ENCODE measurements at regions not wholly inside any gene's neighbourhood (a gene's known extent, or its start where the extent isn't known, plus 50 kb on each side); places are given as distances from the start of the nearest gene placed in this dataset.

DNA sequence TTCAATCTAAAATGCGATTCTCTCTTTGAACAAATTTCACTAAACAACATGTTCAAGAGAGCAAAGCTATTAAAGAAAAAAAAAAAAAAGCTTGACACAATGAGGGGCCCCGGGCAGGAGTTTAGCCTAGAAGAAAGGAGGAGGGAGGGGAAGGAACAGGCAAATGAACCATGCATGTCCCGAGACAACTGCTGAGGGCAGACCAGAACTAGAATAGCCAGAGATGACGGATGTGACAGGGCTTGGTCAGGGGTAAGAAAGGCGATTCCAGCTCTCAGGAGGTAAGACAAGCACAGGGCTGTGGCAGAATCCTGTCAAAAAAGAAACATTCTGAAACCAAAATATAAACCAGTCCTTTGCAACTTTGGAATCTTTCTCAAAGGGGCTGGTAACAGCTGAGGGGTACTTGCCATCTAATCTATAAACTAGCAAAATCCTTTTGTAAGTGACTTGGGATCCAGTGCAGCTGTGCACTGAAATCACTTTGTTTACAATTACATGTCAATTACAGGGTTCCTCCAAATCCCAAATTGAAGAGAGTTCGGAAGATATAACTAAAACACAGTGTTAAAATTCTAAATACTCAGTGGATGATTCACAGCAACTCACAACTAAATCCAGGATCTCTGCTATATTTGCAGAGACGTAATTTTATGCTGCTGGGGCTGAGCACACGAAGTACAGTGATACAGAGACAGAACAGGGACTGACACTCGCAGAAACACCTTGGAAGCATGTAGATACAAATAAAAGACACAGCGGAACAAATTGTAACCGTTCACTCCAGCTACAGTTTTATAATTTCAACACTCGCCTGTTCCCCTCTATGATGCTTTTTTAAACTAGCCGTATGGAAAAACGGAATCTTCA is 567.4 kb upstream of the ZFHX3 start:
- FAIRE-seq, result no peak

DNA sequence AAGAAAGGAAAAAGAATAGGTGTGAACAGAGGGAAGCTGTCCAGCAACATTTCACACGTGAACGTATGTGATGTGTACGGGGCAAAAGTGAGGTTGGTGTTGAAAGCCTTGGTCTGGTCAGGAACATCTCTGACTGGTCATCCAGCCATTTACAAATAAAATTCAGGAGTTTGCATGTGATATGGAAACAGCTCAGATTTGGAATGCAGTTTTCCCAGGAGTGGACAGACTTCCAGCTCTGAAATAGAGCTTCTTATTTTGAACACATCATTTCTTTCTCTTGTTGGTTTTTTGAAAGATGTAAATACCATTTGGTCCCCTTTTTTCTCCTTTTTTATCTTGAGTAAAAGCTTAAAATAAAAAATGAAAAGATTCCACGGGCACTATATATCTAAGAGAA is 566.2 kb upstream of the ZFHX3 start:
- no peak for DNase-seq (ENCODE audit: insufficient read length, low spot score)
- no peak for FAIRE-seq

More for the DNA sequence above, 567.4 kb upstream of the ZFHX3 start:
- no peak for DNase-seq (ENCODE audit: insufficient read length, low spot score)

DNA sequence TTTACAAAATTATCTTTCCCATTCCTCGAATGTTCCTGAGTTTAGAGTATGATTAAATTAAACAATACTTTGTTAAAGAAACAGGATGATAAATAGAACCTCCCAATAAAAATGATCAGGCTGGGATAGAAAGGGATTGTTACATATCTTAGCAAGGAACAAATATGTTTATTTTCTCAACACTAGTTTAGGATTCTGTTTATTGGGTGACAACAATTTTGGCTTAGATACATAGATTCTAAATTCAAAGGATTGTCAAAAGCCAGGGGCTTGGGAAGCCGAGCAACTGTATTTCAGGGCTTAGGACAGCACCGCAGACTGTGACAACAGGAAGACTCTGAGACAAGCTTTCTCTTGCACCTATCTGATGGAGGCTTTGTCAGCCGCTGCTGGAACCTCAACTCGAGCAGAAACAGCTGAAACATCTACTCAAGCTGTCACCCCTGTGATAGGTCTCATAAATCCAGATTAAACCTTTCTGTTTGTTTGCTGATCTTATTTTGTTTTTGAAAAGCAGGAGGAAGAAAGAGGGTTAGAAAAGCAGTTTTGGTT is 562.8 kb upstream of the ZFHX3 start:
- DNase-seq (ENCODE audit: insufficient read length, low spot score), result no peak
- FAIRE-seq, result no peak

DNA sequence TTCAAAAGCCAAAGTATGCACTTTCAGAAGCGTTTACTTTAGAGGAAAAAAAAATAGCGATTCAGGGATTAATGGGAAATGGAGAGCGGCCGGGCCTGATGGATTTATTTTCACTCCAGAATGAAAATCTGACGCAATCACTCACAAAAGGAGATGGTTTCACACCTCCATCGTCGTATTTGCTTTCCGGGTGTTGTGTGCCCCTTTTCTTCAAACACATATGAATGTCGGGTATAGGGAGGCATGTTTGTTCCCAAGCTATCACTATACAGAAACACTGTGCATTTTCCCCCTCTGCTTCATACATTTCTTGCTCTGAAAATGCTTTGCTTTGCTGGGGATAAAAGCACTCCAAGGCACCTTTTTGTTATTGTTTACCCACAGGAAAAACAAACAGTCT is 562.2 kb upstream of the ZFHX3 start:
- DNase-seq (ENCODE audit: insufficient read length, low spot score) (no peak), FAIRE-seq (no peak)

DNA sequence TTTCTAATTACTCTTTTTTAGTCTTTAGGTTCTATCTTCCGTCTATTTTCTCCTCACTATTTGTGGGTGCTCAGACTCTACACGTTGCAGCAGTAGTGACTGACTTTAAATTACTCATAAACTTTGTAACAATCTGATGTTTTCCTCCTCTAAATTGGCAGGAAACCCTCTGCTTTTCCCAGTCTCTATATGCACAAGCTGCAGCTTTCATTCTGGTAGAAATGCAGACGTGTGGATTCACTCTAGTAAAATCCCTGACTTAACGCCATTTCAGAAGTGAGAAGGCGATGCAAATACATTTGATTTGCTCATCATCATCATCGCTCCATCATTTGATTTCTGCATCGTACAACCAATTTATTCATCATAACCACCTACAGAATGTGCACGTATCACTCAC is 561.0 kb upstream of the ZFHX3 start:
- no peak for FAIRE-seq
- DNase-seq (ENCODE audit: insufficient read length, low spot score), result no peak

DNA sequence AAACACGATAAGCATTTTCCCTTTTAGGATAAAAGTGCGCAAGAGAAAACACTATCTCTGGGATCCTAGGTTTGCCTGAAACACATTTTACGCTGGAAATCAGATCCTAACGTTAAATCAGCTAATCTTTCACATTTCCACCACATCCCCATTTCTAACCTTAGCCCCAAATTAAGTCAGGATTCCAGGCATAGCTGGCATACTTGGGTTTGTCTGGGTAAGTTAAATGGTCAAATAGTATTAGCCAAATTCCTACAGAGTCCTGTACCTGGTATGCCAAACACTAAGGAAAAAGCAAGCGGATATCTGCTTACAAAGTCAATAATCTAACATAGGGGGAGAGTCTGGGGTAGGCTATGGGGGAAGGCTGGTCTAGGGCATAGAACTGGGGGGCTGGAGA is 557.4 kb upstream of the ZFHX3 start:
- no peak for DNase-seq (ENCODE audit: insufficient read length, low spot score)
- FAIRE-seq, result no peak

DNA sequence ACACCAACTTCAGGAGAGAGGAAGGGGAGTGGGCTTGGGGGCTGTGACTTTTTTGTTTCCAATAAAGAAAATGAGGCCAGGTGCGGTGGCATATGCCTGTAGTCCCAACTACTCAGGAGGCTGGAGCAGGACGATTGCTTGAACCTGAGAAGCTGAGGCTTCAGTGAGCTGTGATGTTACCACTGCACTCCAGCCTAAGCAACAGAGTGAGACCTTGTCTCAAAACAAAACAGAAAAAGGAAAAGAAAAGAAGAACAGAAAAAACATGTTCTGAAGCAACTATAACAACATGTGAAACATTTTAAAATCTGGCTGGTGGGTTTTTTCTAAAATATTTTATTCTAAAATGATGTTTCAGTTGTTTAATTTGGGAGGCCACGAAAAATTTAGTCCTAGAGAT is 554.0 kb upstream of the ZFHX3 start:
- no peak for DNase-seq (ENCODE audit: insufficient read length, low spot score)
- FAIRE-seq, result no peak

DNA sequence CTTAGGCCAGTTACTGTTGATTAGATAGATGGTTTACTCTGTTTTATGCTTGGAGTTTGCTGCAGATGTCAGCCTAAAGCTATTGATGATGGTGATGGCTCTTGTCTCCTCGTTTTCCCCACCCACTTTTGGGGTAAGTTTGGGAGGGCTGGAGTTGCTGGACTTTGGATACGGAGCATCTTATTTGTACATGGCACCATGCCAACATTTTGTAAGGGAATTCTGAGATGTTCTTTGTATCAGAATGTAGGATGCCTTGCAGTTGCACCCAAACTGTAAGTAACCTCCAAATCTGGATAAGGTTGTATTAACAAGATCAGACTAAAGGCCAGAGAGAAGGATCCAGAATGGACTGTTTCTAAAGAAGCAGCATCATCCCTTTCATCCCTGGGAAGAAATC is 551.9 kb upstream of the ZFHX3 start:
- no peak for FAIRE-seq
- DNase-seq (ENCODE audit: insufficient read length, low spot score), result no peak

DNA sequence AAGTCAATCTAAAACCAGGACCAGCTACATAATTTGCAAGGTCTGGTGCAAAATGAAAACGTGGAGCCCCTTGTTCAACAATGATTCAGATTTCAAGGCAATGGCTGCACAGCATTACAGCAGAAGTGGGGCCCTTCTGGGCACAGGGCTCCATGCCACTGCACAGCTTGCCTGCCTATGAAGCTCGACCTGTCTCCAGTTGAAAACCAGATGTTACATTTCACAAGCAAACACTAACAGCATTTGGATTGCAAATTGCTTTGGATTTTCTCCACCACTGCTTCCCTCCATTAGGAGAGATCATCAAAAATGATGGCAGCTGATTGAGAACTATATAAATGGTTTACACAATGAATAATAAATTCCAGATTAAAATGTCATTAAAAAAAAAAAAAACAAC is 551.4 kb upstream of the ZFHX3 start:
- FAIRE-seq (no peak), DNase-seq (ENCODE audit: insufficient read length, low spot score) (no peak)

DNA sequence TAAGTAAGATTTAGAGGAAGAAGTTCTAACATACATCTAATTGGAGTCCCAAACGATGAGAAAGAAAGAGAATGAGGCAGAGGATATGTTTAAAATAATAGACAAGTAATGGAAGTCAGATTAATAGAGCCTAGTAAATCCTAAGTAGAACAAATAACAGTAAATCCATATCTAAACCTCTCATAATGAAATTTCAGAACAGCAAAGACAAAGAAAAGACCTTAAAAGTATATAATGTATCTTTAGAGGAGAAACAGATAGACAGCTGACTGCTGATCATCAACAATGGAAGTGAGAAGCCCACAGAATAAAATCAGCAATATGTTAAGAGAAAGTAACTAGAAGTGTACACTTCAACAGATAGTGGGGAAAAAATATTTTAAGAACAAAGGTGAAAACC is 536.2 kb upstream of the ZFHX3 start:
- DNase-seq (ENCODE audit: insufficient read length, low spot score), result no peak
- FAIRE-seq, result no peak

DNA sequence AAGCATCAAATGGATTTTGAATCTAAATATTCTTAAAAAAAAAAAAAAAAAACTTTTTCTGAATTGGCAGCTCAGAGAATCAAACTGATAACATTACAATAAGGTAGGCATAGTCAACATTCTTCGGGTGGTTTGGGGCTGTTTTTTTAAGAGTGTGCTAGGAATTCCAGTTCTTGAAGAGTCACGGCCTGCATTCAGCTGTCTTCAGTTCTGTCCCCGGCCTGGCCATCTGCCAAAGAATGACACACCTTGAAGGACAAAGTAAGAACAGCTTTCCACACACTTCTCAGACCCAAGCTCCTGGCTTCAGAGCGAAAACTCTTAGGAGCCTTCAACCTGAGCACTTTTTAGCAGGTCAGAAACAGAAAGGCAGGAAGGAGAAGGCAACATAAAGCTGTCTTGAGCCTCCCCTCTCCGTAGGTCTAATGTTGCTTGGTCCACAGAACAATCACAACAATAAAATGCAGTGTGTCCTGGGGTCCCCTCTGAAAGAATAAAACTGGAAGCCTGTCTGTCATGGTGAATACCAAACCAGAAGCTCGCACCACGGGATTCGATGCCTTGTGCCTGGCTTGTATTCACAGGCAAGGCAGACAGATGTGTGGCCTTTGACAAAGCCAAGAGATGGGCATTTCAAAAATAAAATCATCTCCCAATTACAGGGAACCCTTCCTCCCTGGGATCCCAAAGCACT is 524.4 kb upstream of the ZFHX3 start:
- no peak for DNase-seq (ENCODE audit: insufficient read length, low spot score)
- no peak for FAIRE-seq

DNA sequence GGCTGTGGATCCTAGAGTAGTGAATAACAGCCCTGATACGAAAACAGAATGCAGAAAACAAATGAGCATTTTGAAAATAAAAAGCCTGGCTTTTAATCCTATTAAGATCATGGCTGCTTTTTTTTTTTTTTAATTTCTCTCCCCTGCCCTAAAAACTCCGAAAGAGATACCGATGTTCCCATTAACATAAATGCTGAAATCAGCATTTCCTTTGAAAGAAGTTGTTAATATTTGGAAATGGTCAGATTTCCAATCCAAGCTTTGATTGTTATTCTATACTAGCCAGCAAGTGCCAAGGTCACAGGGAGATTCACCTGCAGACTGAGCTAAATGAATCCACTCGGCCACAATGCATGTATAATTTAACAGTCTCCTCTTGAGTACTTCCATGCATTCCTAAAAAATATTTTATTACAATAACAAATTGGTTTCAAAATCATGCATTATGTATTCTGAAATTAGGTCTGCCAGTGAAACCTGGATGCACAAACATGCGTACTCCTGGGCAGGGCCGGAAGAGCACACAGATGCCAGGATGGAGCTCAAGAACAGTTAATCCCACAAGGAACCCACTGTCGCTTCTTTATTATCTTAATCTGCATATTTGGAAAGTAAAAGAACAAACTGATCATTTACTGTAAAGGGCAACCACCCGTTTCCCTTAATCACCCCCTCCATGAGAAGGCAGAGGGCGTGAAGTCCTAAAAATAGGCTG is 521.5 kb upstream of the ZFHX3 start:
- no peak for FAIRE-seq

DNA sequence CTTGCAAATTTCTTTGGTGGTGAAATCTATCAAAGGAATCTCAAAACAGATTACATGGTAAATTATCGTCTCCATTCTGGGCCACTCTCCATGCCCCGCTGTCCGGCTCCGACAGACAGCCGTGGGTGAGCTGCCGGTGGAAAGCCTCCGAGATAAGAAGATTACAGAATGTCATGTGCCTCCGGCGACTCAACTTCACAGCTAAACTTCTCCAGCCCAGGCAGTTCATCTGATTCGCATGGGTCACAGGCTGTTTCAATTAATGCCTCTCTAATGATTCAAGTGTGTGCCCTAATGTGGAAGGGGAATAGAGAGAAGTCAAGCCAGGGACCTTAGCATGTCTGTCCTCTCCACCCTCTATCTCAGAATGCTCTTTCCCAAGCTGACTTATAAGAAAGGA is 520.8 kb upstream of the ZFHX3 start:
- DNase-seq (ENCODE audit: insufficient read length, low spot score) (no peak), FAIRE-seq (no peak)

More for the DNA sequence above, 521.5 kb upstream of the ZFHX3 start:
- no peak for DNase-seq (ENCODE audit: insufficient read length, low spot score)

DNA sequence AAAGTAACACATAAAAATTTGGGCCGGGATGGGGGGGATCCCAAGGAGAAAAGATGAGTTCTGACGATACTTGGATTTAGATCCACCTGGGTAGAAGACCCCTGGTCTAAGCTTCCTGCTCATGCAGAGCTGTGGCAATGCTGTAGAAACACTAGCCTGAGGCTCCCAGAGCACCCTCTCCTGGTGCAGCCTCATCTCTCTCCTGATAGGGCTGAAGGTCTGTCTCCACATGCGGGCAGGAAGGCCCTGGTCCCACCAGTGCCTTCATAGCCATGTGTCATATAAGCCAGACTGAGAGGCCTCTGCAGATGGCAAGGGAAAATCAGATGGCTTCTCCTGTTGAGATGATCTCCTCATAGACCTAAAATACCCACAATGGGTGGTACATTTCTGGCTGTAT is 518.0 kb upstream of the ZFHX3 start:
- DNase-seq (ENCODE audit: insufficient read length, low spot score) (no peak), FAIRE-seq (no peak)

DNA sequence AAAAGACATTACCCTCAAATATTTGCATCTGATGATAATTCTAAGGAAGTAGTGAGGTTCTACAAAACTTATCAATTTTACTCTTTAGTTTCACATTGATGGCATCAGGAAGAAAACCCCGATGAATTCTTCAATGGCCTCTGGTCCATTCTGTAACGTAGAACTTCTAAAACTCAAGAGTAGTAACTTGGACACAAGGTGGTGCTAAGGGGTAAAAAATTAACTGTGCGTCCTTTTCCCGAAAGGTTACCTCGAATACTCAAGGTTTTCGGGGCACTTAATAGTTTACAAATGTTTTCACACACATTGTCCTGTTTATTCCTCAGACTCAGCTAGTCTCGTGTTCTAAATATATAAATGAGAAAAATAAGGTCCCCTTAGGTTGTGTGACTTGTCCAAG is 517.3 kb upstream of the ZFHX3 start:
- FAIRE-seq, result no peak
- no peak for DNase-seq (ENCODE audit: insufficient read length, low spot score)

DNA sequence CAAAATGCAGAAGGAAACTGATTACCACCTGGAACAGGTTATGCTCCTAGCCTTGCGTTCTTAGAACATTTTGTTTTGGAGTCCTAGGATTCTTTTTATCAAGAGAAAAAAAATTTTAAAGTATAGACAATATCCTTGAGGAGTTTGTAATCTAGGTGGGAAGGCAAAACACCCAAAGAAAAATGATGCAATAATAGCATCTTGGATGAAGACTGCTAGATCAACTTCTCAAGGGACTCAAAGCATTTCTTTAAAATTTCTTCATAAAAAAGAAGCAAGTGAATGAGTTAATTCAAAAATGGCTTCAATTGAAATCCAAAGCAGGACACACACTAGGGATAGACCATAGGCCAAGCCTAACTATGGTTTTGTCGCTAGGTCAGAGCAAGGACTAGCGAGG is 515.8 kb upstream of the ZFHX3 start:
- DNase-seq (ENCODE audit: insufficient read length, low spot score), result no peak
- FAIRE-seq, result no peak

DNA sequence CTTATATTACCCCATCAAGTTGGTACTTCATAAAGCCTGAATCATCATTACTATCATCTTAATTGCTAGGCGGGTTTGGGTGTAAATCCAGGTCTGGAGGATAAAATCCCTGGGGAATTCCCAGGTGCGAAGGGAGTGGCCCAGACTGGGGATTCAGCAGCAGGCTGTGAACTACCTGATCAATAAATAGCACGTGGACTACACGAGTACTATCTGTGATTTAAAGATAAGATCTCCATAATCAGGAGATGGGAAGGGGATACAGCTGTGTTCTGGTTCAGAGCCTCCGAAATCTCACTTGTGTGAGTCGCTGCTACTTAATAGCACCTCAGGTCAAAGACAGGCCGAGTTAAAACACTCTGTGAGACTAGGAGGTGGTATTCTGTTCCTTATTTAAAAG is 512.6 kb upstream of the ZFHX3 start:
- FAIRE-seq (no peak), DNase-seq (ENCODE audit: insufficient read length, low spot score) (no peak)

DNA sequence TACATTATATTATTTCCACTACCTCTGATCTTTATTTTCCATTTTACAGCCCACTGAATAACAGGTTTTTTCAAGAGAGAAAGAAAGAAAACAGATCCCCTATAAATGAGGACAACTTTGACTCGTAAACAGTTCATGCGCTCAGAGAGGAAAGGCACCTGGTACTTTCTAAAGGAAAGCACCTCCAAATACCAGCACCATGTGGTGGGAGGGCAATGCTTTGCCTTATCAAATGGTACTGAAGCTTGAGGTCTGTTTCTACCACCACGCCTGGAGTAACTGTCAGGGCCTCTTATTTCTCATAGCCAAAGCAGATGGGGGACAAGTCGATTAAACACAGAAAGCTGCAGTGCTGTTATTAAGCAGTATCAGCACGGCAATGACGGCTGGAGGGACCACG is 510.3 kb upstream of the ZFHX3 start:
- FAIRE-seq (no peak), DNase-seq (ENCODE audit: insufficient read length, low spot score) (no peak)

DNA sequence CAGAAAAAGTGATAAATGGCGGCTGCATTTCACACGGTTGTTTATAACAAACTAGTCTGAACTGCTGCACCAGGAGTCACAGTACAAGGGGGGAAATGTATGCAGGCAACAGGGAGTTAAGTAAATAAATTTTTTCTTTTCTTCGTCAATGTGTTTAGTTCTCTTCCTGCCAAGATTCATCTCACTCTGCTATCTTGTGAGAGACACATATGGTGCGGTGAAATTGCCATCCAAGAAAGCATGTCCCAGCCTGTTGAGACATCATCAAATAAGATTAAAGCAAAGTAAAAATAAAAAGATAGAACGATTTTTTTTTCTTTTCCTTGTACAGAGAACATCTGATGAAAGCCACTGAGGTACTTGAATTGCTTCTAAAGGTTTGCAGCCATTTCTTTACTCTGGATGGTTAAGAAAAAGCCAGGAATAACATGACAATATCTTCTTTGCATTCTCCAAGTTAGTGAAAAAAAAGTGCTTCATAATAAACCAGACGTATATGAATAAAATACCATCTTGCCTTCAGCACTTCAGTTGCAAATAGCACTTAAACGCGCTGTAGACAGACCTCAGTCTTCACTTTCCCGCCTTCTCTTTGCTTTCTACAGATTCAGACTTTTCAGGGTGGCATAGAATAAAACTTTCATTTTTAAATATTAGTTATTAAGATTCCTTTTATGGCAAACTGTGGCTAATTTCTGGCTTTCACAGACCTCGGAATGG is 506.2 kb upstream of the ZFHX3 start:
- DNase-seq (ENCODE audit: insufficient read length, low spot score), result no peak
- FAIRE-seq, result no peak

DNA sequence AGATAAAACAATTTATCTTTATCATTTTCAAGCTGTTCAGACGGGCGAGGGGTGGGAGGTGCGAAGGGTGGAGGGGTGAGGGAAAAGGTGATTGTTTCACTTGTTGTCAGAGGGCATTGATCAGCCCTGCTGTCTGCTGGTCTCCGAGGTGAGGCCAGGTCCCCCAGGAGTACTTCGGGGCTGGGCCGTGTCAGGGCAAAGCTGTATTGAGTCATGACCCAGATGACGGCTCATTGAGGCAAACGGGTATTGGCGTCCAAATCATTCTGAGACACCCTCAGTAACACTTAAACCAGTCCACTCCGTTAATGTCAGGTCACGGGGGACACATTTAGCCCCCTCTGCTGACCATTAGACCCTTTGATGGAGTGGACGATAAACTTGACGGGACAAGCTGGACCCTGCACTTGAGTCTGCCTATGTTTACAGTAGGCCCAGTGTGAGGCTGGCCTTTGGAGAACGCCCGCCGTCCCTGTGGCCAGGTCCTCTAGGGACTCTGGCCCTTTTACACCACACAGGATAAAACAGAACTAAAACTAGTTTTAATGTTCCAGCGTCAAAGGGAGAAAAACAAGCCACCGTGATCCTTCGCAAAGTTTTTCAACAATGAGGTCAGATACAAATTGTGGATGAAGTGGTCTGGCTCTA is 502.2 kb upstream of the ZFHX3 start:
- no peak for FAIRE-seq
- DNase-seq (ENCODE audit: insufficient read length, low spot score), result no peak
